HG02588 (cell line): ENCODE measurements at regions not wholly inside any gene's neighbourhood (a gene's known extent, or its start where the extent isn't known, plus 50 kb on each side); places are given as distances from the start of the nearest gene placed in this dataset.

Experiments used
- ATAC-seq: cut with Tn5 transposase; IDR thresholded peaks from one replicate; pipeline ENCODE4 v1.9.1; 2021; ENCODE audit warnings: mild to moderate bottlenecking, moderate library complexity; ENCODE audit not compliant: unreplicated experiment

- no peak for ATAC-seq
Measured at GRCh38 chr1:208413006-208413405, 168.8 kb upstream of the PLXNA2 start.

- ATAC-seq, result no peak
Measured at GRCh38 chr1:208418667-208419066, 174.5 kb upstream of the PLXNA2 start.

GRCh38 chr1:208419746-208420420 is 175.7 kb upstream of the PLXNA2 start:
- ATAC-seq, result no peak

GRCh38 chr1:208420696-208421095 is 176.5 kb upstream of the PLXNA2 start:
- ATAC-seq, result no peak

- no peak for ATAC-seq
Measured at GRCh38 chr1:208421486-208421885, 177.3 kb upstream of the PLXNA2 start.

GRCh38 chr1:208423526-208423925 is 179.3 kb upstream of the PLXNA2 start:
- ATAC-seq, result no peak

GRCh38 chr1:208425096-208425495 is 180.9 kb upstream of the PLXNA2 start:
- ATAC-seq, result no peak

- no peak for ATAC-seq
Measured at GRCh38 chr1:208430220-208430619, 186.0 kb upstream of the PLXNA2 start.

- ATAC-seq, result no peak
Measured at GRCh38 chr1:208431721-208432120, 187.5 kb upstream of the PLXNA2 start.

GRCh38 chr1:208432346-208432745 is 188.2 kb upstream of the PLXNA2 start:
- ATAC-seq, result no peak

- no peak for ATAC-seq
Measured at GRCh38 chr1:208433086-208433485, 188.9 kb upstream of the PLXNA2 start.

- no peak for ATAC-seq
Measured at GRCh38 chr1:208433971-208434370, 189.8 kb upstream of the PLXNA2 start.

- no peak for ATAC-seq
Measured at GRCh38 chr1:208437401-208437800, 193.2 kb upstream of the PLXNA2 start.

GRCh38 chr1:208438112-208438699 is 194.0 kb upstream of the PLXNA2 start:
- no peak for ATAC-seq

- no peak for ATAC-seq
Measured at GRCh38 chr1:208445758-208446203, 201.6 kb upstream of the PLXNA2 start.

GRCh38 chr1:208446271-208446691 is 202.1 kb upstream of the PLXNA2 start:
- no peak for ATAC-seq

GRCh38 chr1:208448425-208448824 is 204.2 kb upstream of the PLXNA2 start:
- ATAC-seq, result no peak

GRCh38 chr1:208449951-208450350 is 205.8 kb upstream of the PLXNA2 start:
- no peak for ATAC-seq

- no peak for ATAC-seq
Measured at GRCh38 chr1:208450958-208451357, 206.8 kb upstream of the PLXNA2 start.

GRCh38 chr1:208455821-208456220 is 211.6 kb upstream of the PLXNA2 start:
- ATAC-seq, result no peak

- no peak for ATAC-seq
Measured at GRCh38 chr1:208456487-208456886, 212.3 kb upstream of the PLXNA2 start.

GRCh38 chr1:208460823-208461222 is 216.6 kb upstream of the PLXNA2 start:
- ATAC-seq, result no peak

- no peak for ATAC-seq
Measured at GRCh38 chr1:208461680-208462079, 217.5 kb upstream of the PLXNA2 start.
